DOHH2 (cell line): ENCODE measurements at regions not wholly inside any gene's neighbourhood (a gene's known extent, or its start where the extent isn't known, plus 50 kb on each side); places are given as distances from the start of the nearest gene placed in this dataset.

Experiments
- H3F3A ChIP-seq: fragments of 200-600 bp; sonication (generic), shearing (Covaris generic); 2 replicates; pipeline ENCODE4 v1.6.0; 2016; ENCODE audit warnings: antibody characterized with exemption, mild to moderate bottlenecking; ENCODE audit not compliant: control insufficient read depth, insufficient read depth
- H3K27ac ChIP-seq: fragments of 200-600 bp; sonication (generic); 2 replicates; pipeline ENCODE4 v1.5.1; 2014; ENCODE audit warnings: low read depth, mild to moderate bottlenecking, low read length, moderate library complexity
- H3K27me3 ChIP-seq: fragments of 200-600 bp; sonication (generic); 2 replicates; pipeline ENCODE4 v1.6.1; 2014; ENCODE audit warnings: mild to moderate bottlenecking, low read length, mixed read lengths; ENCODE audit not compliant: control insufficient read depth
- H3K36me3 ChIP-seq: fragments of 200-600 bp; sonication (generic); 2 replicates; pipeline ENCODE4 v1.6.1; 2014; ENCODE audit warnings: mild to moderate bottlenecking, low read length, moderate library complexity, mixed read lengths; ENCODE audit not compliant: control insufficient read depth
- H3K4me1 ChIP-seq: fragments of 200-600 bp; sonication (generic); 2 replicates; pipeline ENCODE4 v1.6.1; 2014; ENCODE audit warnings: mild to moderate bottlenecking, low read length, mixed read lengths; ENCODE audit not compliant: control insufficient read depth
- H3K4me2 ChIP-seq: fragments of 200-600 bp; sonication (generic); 2 replicates; pipeline ENCODE4 v1.6.0; 2014; ENCODE audit warnings: mild to moderate bottlenecking, low read length, moderate library complexity
- H3K4me3 ChIP-seq: fragments of 200-600 bp; sonication (generic); 2 replicates; pipeline ENCODE4 v1.5.1; 2014; ENCODE audit warnings: mild to moderate bottlenecking, low read length, mixed read lengths
- H3K79me2 ChIP-seq: fragments of 200-600 bp; sonication (generic); 2 replicates; pipeline ENCODE4 v1.6.1; 2014; ENCODE audit warnings: mild to moderate bottlenecking, low read length, mixed read lengths; ENCODE audit not compliant: control insufficient read depth
- H3K9me2 ChIP-seq: fragments of 200-600 bp; sonication (generic); replicated peaks from 2 replicates; pipeline ENCODE4 v1.6.1; 2014; ENCODE audit warnings: mild to moderate bottlenecking, low read length, mixed read lengths; ENCODE audit not compliant: control insufficient read depth
- H3K9me3 ChIP-seq: fragments of 200-600 bp; sonication (generic); 2 replicates; pipeline ENCODE4 v1.6.1; 2014; ENCODE audit warnings: antibody characterized with exemption, low read length, mixed read lengths; ENCODE audit not compliant: control insufficient read depth, insufficient read depth
- H4K20me1 ChIP-seq: fragments of 200-600 bp; sonication (generic); 2 replicates; pipeline ENCODE4 v1.6.0; 2014; ENCODE audit warnings: low read depth, mild to moderate bottlenecking, antibody characterized with exemption, low read length, moderate library complexity; ENCODE audit not compliant: control insufficient read depth, insufficient read depth
- EZH2phosphoT487 ChIP-seq: fragments of 200-600 bp; sonication (generic); IDR thresholded peaks from 2 replicates; pipeline ENCODE4 v1.6.1; 2017; ENCODE audit warnings: borderline replicate concordance, mild to moderate bottlenecking, antibody characterized with exemption, low read length, moderate library complexity, mixed read lengths
- TF ChIP-seq, protein P1 (sequence below): fragments of 200-600 bp; sonication (generic); IDR thresholded peaks from one replicate; pipeline ENCODE4 v1.5.1; 2014; ENCODE audit warnings: antibody characterized with exemption, mild to moderate bottlenecking, low read depth, low read length; ENCODE audit not compliant: poor library complexity, severe bottlenecking

- no peaks in the 10 kb centered on the region for H3K4me1 ChIP-seq
- TF ChIP-seq, protein P1, sequence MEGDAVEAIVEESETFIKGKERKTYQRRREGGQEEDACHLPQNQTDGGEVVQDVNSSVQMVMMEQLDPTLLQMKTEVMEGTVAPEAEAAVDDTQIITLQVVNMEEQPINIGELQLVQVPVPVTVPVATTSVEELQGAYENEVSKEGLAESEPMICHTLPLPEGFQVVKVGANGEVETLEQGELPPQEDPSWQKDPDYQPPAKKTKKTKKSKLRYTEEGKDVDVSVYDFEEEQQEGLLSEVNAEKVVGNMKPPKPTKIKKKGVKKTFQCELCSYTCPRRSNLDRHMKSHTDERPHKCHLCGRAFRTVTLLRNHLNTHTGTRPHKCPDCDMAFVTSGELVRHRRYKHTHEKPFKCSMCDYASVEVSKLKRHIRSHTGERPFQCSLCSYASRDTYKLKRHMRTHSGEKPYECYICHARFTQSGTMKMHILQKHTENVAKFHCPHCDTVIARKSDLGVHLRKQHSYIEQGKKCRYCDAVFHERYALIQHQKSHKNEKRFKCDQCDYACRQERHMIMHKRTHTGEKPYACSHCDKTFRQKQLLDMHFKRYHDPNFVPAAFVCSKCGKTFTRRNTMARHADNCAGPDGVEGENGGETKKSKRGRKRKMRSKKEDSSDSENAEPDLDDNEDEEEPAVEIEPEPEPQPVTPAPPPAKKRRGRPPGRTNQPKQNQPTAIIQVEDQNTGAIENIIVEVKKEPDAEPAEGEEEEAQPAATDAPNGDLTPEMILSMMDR, result no peak
- H4K20me1 ChIP-seq, result no peaks in the 10 kb centered on the region
- H3K4me3 ChIP-seq, result no peak overlapping the region
- H3K79me2 ChIP-seq, result no peaks in the 10 kb centered on the region
- no peak overlapping the region for H3K27ac ChIP-seq
- no peaks in the 10 kb centered on the region for H3K36me3 ChIP-seq
- H3K4me2 ChIP-seq, result no peak overlapping the region
- no peaks in the 10 kb centered on the region for H3K9me2 ChIP-seq
- H3F3A ChIP-seq, result no peaks in the 10 kb centered on the region
- no peaks in the 10 kb centered on the region for H3K9me3 ChIP-seq
- H3K27me3 ChIP-seq, result no peaks in the 10 kb centered on the region
Measured at GRCh38 chr2:138956116-138956515, 175.9 kb upstream of the NXPH2 start.

DNA sequence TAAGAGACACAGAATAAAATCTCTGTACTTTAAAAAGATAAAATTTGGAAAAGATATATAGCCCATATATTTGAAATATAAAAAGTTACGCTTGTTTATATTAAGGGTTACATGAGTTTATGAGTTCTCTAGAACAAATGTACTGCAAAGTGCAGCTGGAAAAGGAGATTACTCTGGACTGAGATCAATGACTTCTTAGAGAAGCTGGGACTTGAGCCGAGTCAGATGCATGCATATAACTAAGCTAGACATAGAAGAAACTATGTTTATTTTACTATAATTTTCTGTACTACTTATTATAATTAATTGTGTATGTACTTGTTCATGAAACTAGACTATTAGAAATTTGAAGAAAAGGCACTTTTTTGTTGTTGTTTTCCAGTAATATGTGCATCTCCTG lies 170.3 kb upstream of the NXPH2 start:
- Histone ChIP-seq H3K79me2 (no peaks in the 10 kb centered on the region), H3K4me3 (no peak overlapping the region), H3K36me3 (no peaks in the 10 kb centered on the region), H3K4me1 (no peaks in the 10 kb centered on the region), H3F3A (no peaks in the 10 kb centered on the region), H3K27me3 (no peaks in the 10 kb centered on the region), H4K20me1 (no peaks in the 10 kb centered on the region), H3K9me2 (no peaks in the 10 kb centered on the region), H3K27ac (no peak overlapping the region), H3K4me2 (no peak overlapping the region), H3K9me3 (no peaks in the 10 kb centered on the region)
- TF ChIP-seq, protein P1, result no peak
- TF ChIP-seq EZH2phosphoT487, result no peak

- Histone ChIP-seq H3K9me3 (no peaks in the 10 kb centered on the region), H3K27me3 (no peaks in the 10 kb centered on the region), H3K4me3 (no peak overlapping the region), H3K9me2 (no peaks in the 10 kb centered on the region), H3K79me2 (no peaks in the 10 kb centered on the region), H3F3A (no peaks in the 10 kb centered on the region), H3K4me2 (no peak overlapping the region), H4K20me1 (no peaks in the 10 kb centered on the region), H3K36me3 (no peaks in the 10 kb centered on the region), H3K4me1 (no peaks in the 10 kb centered on the region), H3K27ac (no peak overlapping the region)
- TF ChIP-seq, protein P1, result no peak
- TF ChIP-seq EZH2phosphoT487, result no peak
Measured at GRCh38 chr2:138949517-138949916, 169.3 kb upstream of the NXPH2 start.

GRCh38 chr2:138948070-138948539 lies 167.9 kb upstream of the NXPH2 start:
- H3K4me3 ChIP-seq, result no peak overlapping the region
- no peaks in the 10 kb centered on the region for H3K36me3 ChIP-seq
- H3K27ac ChIP-seq, result no peak overlapping the region
- no peaks in the 10 kb centered on the region for H3F3A ChIP-seq
- no peaks in the 10 kb centered on the region for H4K20me1 ChIP-seq
- H3K4me1 ChIP-seq, result no peaks in the 10 kb centered on the region
- no peaks in the 10 kb centered on the region for H3K27me3 ChIP-seq
- H3K79me2 ChIP-seq, result no peaks in the 10 kb centered on the region
- TF ChIP-seq EZH2phosphoT487, result no peak
- TF ChIP-seq, protein P1, result no peak
- H3K9me2 ChIP-seq, result no peaks in the 10 kb centered on the region
- no peak overlapping the region for H3K4me2 ChIP-seq
- H3K9me3 ChIP-seq, result no peaks in the 10 kb centered on the region
